ENCODE measurements at regions not wholly inside any gene's neighbourhood (a gene's known extent, or its start where the extent isn't known, plus 50 kb on each side); places are given as distances from the start of the nearest gene placed in this dataset.

DNA sequence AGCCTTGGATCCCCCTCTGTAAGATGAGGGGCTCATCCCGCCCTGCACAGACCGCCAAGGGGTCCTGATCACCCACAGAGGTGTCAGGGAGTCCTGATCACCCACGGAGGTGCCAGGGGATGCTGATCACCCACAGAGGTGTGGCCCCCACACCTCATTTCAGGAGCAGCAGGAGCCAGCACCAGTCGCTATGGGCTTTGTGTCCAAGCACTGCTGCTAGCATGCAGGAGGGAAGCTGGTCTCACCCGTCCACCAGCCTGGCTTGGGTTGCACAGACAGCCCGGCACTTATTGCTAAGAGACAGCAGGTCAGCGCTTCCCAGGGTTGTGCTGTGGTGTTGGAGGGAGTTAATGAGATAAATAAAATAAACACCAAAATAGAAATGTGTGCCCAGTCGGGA lies 88.5 kb downstream of the ADRA2C start:
- TF ChIP-seq POLR2AphosphoS5 (IDR thresholded peaks at IDR 0.05; ENCODE audit: low read depth, low read length) (no peak), SIN3A (IDR thresholded peaks at IDR 0.05; ENCODE audit: borderline replicate concordance, insufficient read depth, low read length) (no peak), FOXP2 (optimal IDR thresholded peaks at IDR 0.05; ENCODE audit: borderline replicate concordance, extremely low read depth, extremely low read length, insufficient read depth) (no peak), TAF1 (IDR thresholded peaks at IDR 0.05; ENCODE audit: borderline replicate concordance, insufficient read depth, low read length) (no peak)
- TF ChIP-seq, protein P1, sequence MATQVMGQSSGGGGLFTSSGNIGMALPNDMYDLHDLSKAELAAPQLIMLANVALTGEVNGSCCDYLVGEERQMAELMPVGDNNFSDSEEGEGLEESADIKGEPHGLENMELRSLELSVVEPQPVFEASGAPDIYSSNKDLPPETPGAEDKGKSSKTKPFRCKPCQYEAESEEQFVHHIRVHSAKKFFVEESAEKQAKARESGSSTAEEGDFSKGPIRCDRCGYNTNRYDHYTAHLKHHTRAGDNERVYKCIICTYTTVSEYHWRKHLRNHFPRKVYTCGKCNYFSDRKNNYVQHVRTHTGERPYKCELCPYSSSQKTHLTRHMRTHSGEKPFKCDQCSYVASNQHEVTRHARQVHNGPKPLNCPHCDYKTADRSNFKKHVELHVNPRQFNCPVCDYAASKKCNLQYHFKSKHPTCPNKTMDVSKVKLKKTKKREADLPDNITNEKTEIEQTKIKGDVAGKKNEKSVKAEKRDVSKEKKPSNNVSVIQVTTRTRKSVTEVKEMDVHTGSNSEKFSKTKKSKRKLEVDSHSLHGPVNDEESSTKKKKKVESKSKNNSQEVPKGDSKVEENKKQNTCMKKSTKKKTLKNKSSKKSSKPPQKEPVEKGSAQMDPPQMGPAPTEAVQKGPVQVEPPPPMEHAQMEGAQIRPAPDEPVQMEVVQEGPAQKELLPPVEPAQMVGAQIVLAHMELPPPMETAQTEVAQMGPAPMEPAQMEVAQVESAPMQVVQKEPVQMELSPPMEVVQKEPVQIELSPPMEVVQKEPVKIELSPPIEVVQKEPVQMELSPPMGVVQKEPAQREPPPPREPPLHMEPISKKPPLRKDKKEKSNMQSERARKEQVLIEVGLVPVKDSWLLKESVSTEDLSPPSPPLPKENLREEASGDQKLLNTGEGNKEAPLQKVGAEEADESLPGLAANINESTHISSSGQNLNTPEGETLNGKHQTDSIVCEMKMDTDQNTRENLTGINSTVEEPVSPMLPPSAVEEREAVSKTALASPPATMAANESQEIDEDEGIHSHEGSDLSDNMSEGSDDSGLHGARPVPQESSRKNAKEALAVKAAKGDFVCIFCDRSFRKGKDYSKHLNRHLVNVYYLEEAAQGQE (IDR thresholded peaks at IDR 0.05; ENCODE audit: insufficient read depth in 1 of 2, low read depth in 2 of 2, low read length in 2 of 2) = no peak

DNA sequence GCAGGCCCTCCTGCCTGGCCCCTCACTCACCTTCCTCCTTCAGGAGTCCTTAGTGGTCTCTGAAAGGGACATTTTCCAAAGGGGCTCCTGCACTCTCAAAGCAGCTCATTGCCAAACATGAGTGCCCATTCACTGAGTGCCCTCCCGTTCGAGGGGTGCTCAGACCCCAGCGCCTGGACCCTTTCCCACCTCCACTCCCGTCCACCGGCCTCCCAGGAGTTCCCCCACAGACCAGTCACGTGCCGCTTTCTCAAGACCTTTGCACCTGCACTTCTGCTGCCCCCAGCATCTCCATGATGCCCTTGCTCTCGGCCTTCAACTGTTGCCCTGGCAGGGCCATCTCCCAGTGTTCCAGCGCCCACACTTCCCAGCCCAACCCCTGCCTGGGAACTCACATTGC lies 89.5 kb downstream of the ADRA2C start:
- no peak for TF ChIP-seq TAF1 (IDR thresholded peaks at IDR 0.05; ENCODE audit: borderline replicate concordance, insufficient read depth, low read length)

DNA sequence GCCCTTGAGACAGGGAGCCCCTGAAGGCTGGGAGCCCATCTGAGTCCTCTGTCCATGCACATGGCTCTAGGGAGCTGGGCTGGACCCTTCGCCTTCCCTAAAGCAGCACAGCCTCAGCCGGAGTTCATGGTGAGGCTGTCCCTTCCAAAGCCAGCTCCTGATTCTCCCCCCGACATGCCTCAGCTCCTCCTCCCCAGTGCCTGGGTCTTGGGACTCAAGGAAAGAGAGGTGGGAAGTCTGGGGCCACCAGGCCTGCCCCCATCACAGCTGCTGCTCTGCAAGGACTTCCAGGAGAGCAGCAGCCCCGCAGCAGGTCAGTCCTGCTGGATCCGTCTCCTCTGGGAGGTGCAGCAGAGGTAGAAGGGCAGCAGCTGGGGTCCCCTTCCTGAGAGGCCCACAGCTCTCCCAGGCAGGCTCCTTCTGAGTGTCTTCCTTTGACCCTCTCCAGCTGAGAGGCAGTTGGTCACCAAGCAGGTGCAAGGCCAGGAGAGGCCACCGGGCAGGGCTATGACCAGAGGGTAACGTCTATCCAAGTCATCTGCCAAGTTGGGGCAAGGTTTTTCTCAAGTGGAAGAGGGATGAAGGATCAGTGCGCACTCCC lies 90.5 kb downstream of the ADRA2C start:
- no peak for TF ChIP-seq POLR2AphosphoS5 (IDR thresholded peaks at IDR 0.05; ENCODE audit: low read depth, low read length)
- no peak for TF ChIP-seq TAF1 (IDR thresholded peaks at IDR 0.05; ENCODE audit: borderline replicate concordance, insufficient read depth, low read length)
- TF ChIP-seq, protein P1 (IDR thresholded peaks at IDR 0.05; ENCODE audit: insufficient read depth in 1 of 2, low read depth in 2 of 2, low read length in 2 of 2) = no peak
- TF ChIP-seq FOXP2 (optimal IDR thresholded peaks at IDR 0.05; ENCODE audit: borderline replicate concordance, extremely low read depth, extremely low read length, insufficient read depth) = no peak
- TF ChIP-seq SIN3A (IDR thresholded peaks at IDR 0.05; ENCODE audit: borderline replicate concordance, insufficient read depth, low read length) = no peak

DNA sequence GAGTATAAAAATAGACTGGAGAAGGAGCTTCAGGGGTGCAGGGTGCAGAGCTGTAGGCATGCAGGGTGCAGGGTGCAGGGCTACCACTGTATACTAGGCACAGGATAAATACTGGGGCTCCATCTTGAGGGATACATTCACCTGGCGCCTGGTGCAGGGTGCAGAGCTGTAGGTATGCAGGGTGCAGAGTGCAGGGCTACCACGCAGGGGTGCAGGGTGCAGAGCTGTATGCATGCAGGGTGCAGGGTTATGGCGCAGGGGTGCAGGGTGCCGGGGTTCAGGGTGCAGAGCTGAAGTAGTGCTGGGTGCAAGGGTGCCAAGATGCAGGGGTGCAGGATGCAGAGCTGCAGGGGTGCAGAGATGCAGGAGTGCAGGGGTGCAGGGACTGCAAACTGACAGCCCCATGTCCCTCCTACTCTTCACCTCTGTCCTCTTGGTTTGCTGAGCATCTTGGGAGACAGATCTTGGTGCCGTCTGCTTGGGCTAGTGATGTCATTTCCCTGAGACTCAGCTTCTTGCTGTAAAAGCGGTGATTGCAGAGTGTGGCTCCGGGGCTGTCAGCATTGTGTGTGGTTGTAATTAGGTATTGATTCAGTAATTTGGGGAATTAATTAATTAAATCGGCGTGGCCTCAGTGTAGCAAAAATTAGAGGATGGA lies 91.2 kb downstream of the ADRA2C start:
- TF ChIP-seq, protein P1 (IDR thresholded peaks at IDR 0.05; ENCODE audit: insufficient read depth in 1 of 2, low read depth in 2 of 2, low read length in 2 of 2) = no peak
- no peak for TF ChIP-seq POLR2AphosphoS5 (IDR thresholded peaks at IDR 0.05; ENCODE audit: low read depth, low read length)
- no peak for TF ChIP-seq FOXP2 (optimal IDR thresholded peaks at IDR 0.05; ENCODE audit: borderline replicate concordance, extremely low read depth, extremely low read length, insufficient read depth)
- TF ChIP-seq SIN3A (IDR thresholded peaks at IDR 0.05; ENCODE audit: borderline replicate concordance, insufficient read depth, low read length) = no peak
- TF ChIP-seq TAF1 (IDR thresholded peaks at IDR 0.05; ENCODE audit: borderline replicate concordance, insufficient read depth, low read length) = no peak

DNA sequence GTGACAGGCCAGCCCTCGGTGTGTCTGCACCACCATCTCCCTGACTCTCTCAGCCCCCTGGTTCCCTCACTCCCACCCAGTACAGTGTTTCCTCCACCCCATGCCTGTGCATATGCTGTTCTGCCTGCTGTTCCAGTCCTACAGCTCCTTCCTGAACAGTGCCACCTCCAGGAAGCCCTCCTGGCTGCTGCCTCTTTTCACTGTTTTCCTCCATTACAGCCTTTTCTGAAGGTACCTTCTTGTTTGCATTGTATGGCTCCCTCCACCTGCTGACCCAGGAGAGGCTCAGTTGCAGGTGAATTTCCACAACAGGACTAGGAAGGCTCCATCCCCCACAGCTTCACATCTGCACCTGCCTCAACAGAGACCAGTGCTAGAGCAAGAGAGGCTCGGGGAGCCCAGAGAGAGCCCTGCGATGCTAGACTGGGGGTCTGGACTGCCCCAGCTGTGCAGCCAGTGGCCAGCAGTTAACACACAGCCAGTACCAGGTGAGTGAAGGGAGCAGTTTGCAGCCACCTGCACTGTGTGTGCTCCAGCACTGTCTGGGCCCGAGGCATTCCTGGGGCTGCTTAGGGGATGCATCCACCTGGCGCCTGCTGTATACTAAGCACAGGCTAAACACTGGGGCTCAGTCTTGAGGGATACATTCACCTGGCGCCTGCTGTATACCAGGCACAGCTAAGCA lies 92.0 kb downstream of the ADRA2C start:
- TF ChIP-seq, protein P1 (IDR thresholded peaks at IDR 0.05; ENCODE audit: insufficient read depth in 1 of 2, low read depth in 2 of 2, low read length in 2 of 2) = no peak
- no peak for TF ChIP-seq SIN3A (IDR thresholded peaks at IDR 0.05; ENCODE audit: borderline replicate concordance, insufficient read depth, low read length)
- no peak for TF ChIP-seq POLR2AphosphoS5 (IDR thresholded peaks at IDR 0.05; ENCODE audit: low read depth, low read length)
- no peak for TF ChIP-seq FOXP2 (optimal IDR thresholded peaks at IDR 0.05; ENCODE audit: borderline replicate concordance, extremely low read depth, extremely low read length, insufficient read depth)
- no peak for TF ChIP-seq TAF1 (IDR thresholded peaks at IDR 0.05; ENCODE audit: borderline replicate concordance, insufficient read depth, low read length)

Data from PFSK-1 (cell line).